KG1 (cell line): ENCODE measurements at regions not wholly inside any gene's neighbourhood (a gene's known extent, or its start where the extent isn't known, plus 50 kb on each side); places are given as distances from the start of the nearest gene placed in this dataset.

Source experiments
- DNase-seq: peaks from one replicate; lab custom pipeline; 2025; lab: John Stamatoyannopoulos, UW

DNA sequence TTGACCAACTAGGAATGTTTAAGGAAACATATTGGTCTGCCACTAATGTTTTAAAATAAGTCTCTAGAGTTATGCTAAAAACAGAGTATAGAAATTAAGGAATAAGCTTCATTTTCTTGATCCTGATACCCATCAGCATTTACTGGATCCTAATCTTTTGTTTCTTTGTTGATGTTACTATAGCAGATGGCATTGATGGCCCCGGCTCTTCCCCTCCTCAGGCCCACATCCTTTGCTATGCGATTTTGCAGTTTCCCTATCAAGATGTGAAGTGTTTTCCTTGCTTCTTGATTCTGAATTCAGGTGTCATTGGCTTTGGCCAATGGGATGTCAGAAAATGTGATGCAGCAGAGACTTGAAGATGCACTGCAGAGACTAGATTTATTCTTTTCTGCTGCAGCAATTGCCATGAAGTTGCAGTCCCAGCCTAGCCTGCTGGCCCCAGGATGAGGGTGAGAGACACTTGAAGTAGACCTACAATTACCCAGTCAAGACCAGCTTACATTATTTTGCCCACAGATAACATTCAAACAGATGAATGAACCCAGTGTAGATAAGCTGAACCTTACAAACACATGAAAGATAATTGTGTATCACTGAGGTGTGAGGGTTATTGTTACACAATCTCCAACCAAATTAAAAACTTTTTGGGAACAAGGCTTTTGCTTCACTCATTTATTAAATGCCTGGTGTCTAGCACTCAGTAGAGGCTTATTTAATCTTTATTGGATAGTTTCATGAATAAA lies 115.2 kb upstream of the ITGA4 start:
- DNase-seq = no peak

DNA sequence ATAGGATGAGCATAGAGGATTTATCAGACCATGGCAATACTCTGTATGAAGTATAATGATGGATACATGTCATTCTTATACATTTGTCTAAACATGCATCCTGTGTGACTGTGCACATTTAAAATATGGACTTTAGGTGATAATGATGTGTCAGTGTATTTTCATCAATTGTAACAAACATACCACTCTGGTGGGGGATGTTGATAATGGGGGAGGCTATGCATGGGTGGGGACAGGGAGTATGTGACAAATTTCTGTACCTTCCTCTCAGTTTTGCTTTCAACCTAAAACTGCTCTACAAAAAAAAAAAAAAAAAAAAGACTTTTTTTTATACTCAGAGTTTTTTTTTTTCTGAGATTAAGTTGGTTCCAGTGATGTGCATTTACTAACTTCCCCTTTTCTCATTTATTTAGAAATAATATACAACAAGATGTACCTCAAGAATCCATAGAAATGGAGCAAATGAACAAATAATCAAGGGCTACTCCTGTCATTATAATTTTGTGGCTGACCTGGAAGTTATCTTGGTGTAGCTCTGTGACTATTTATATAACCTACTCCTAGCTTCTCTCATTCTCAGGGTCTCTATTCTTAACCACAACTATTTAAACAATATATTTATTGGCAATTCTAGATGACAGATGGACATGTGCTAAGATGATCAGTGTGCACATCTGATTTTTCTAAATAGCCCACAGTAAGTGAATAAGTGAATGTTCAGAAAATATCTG lies 108.9 kb upstream of the ITGA4 start:
- DNase-seq = no peak

DNA sequence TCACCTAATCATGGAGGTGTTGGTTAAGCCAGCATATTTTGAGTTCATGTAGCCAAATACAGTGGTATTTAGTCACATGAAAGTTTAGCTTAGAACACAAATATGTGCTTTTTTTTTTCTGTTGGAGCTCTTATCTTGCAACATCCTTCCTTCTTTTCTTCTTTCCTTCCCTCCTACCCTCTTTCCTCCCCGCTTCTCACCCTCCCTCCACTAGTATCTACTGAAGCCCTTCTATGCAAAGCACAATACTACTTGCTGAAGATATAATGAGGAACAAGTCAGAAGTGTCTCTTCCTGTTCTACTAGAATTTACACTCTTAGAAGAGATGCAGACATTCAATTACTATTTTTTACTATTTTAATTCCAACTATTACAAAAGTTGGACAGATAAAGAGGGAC lies 105.0 kb upstream of the ITGA4 start:
- DNase-seq = no peak

DNA sequence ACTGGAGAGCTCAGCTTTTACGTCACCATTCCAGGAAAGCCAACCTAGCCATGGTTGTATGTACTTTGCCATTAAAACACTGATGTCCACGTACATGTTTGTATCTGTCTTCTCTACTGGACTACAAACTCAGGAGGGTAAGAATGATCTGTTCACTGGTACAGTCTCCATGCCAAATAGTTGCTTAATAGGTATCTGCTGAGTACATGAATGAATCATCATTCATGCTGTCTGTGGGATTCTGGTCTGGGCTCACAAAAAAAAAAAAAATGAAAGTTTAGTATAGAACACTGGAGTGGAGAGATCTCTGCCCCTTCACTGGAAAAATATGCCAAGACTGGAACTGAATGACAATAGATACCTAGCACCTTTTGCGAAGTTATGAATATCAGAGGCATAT lies 102.6 kb upstream of the ITGA4 start:
- DNase-seq = no peak

DNA sequence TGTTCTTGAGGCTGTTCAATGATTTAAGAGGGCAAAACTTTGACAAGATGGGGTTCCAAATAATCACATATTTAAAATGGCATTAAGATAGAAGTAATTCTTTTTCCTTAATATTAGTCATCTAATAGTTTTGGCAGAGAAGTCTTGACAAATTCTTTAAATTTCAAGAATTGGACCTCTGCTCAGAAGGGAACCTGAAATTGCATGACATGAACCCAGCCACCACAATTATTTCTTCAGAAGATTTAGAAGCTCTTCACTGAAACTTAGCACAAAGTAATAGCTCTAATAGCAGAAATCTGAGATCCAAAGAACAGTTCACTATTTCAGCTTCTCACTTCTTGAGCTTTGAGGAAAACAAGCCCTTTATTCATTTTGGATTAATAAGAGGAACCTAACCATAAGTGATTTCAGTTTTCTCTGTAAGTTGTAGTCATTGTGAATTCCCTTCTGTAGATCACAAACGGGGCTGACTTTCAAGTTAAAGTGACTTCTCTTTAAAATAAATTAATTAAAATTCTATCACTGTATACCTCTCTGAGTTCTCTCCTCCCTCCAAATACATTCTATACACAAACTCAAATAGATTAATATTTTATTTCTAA lies 100.6 kb upstream of the ITGA4 start:
- no peak for DNase-seq

DNA sequence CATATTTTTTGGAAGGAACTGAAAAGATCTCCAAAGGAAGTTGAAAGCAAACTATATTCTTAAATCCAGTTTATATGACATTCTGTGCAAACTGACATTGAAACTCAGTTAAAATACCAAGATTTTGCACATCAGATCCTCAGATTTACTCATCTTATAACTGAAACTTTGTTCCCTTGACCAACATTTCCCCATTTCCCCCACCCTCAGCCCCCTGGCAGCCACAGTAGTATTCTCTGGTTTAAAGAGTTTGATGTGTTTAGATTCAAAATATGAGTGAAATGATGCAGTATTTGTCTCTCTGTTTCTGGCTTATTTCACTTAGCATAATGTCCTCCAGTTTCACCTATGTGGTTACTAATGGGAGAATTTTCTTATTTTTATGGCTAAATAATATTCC lies 99.2 kb upstream of the ITGA4 start:
- DNase-seq = no peak

DNA sequence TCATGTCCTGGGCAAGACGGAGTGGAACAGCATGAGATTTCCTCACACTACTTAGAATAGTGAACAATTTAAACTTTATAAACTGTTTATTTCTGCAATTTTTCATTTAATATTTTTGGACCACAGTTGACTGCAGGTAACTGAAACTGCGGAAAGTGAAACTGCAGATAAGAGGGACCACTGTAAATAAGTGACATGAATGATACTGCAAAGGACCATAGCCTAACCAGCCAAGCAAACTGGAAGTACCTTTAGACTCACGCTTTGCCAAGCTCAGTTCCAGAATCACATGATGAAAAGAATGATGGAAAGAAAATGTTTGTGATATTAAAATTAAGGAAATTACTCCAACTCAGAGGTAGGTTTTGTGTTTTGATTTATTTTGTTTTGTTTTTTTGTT lies 94.6 kb upstream of the ITGA4 start:
- DNase-seq = no peak

DNA sequence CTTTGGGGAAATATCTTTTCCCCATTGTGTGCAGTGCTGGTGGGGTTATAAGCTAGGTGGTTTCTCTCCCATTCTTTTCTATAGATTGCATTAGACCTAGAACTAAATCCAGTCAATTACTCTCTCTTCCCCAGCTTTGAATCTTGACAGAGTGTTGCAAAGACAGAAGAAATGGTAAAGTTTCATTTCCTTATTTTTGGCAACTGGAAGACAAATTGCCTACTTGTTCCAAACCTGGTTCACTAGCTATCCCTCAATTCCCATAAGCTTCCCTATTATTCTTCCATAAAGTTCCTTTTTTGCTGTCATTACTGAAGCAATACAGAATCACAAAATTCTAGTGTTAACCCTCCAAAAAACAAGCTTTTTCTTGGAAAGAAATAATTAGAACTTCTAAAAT lies 94.0 kb upstream of the ITGA4 start:
- no peak for DNase-seq

DNA sequence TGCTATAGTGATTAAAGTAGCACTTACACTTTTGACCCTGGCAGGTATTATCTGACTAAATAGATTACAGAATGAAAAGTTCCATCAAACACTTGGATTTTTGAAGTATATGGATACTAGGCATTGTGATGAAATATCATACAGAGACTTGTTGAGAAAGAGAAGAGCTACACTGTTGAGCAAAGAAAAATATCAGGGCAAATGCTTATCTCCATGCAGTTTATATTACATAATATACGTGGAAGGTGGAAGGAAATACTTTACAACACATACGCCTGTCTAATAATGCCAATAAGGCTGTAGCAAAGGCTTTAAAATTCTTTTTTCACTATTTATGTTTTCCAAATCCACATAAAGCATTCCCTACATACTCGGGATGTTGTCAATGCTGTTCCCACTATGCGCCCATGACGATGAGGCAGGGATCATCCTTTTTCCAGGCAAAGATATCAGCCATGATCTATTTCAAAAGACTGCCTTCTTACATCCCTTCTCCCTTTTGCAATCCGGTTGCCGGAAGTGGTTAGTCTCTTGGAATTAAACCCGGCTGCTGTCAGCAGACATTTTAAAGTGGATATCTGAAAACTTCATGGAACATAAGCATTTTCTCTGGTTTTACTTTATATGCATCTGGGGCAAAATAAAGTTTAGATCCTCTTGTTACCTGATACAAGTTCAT lies 92.6 kb upstream of the ITGA4 start:
- no peak for DNase-seq

DNA sequence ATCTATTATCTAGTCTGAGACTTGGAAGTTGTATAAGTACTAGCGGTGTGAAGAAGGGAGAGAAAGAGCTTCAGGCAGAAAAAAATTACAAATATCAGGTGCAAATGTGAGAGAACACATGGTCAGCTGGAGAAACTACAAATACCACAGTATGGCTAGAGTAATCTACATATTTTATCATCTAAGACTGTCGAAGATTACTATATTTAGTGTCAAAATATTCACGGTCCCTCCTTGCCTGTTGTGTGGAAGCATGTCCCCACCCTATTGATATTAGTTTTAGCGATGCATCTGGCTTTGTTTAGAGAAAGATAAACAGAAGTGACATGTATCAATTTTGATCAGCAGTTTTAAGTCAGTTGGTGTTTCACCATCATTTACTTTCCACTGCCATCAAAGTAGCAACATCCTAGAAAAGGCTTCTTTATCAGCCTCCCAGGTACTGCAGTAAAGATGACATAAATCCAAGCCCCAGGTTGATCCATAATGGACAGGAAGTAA lies 90.5 kb upstream of the ITGA4 start:
- DNase-seq = no peak

DNA sequence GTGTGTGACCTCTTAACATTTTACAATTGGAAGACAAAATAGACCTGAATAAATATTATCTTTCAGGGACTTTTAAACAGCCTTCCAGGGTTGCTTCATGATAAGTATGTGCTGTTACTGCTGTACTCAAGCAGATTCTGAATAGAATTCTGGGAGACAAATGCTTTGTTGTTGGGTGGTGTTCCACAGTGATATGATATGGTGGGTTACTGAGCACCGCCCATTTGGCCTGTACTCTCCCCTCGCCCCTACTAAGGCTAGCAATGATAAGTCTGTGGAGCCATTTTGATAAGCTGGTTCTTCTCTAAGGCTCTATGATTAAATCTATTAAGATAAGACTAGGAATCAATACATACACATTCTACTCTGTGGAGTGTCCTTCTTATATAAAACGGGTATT lies 89.8 kb upstream of the ITGA4 start:
- DNase-seq = no peak

DNA sequence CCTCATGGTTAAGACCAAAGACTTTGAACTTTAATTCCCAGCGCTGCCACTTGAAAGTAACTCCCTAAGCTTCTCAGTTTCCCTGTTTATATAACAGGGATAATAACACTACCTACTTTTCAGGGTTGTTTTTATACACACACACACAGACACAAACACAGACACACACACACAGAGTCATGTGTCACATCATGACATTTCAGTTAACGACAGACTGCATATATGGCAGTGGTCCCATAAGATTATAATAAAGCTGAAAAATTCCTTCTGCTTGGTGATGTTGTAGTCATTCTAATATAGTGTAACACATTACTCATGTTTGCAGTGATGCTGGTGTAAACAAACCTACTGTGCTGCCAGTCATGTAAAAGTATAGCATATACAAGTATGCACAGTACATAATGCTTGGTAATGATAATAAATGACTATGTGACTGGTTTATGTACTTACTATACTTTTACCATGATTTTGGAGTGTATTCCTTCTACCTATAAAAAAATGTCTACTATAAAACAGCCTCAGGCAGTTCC lies 89.2 kb upstream of the ITGA4 start:
- DNase-seq = no peak

DNA sequence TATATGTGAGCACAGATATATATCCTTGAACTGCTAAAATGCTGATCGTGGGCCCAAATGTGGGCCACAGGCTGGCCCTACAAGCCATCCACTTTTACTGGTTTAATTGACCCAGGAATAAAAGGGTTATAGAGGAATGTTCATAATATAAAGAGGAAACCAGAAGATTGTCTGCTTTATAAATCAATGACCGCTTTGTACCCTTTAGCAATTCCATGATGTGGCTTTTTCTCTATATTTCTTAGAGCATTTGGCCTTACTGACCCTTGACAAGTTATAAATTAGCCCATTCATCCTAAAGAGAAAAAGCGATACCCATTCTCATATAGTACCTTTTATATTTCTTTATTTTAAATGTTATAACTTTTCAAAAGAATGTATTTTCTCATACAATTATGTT lies 87.1 kb upstream of the ITGA4 start:
- DNase-seq = no peak

DNA sequence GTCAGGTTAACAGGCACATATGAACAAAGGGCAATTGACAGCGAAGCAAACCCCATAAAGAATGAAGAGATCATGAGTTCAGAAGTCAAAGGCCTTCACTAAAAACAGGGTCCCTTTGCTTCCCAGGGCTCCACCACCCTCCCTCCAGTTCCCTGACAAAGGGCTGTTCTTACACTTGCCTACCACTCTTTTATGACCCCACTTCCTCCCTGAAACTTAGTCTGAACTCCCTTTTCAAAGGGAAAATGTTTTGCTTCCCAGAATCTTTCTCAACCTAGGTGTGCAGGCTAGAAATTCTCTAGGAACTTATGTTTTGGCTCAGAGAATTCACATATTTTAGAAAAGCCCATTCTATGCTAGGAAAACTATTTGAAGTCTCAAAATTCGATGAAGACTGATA lies 86.0 kb upstream of the ITGA4 start:
- DNase-seq = no peak

DNA sequence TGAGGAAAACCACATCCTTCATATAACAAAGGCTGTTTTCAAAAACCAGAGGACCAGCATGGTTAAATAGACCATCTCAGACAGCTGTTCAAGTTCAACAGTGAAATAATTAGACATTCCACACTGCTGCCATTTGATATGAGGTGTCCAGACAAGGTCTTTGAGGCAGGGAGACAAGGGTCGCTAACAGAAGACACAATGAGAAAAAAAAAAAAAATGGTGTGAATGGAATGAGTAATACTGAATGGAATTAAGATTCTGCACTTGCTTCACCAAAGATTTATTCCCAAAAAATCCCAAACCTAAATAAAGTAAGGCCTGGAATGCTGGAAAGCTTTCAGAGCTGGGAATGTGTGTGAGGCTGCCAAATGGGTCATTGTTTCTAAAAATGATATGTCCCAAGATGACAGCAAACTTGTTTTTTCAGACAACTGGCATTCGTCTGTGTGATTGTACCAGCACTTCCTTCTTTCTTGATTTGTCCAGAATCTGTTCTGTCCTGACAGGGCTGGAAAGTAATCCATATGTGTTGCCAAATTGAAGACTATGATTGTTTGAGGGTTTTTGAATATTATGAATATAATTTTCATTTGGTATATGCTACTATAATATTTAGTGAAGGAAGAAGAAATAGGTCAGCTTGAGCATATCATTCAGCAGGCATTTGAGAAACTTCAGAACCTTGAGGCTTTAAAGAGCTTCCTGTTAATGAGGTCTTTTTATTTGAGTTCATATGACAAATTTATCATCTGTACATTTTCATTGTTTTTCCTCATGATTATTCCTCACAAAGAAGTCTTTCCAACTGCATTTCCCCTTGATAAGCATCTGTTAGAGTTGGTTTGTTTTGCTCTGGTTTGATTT lies 85.2 kb upstream of the ITGA4 start:
- no peak for DNase-seq

DNA sequence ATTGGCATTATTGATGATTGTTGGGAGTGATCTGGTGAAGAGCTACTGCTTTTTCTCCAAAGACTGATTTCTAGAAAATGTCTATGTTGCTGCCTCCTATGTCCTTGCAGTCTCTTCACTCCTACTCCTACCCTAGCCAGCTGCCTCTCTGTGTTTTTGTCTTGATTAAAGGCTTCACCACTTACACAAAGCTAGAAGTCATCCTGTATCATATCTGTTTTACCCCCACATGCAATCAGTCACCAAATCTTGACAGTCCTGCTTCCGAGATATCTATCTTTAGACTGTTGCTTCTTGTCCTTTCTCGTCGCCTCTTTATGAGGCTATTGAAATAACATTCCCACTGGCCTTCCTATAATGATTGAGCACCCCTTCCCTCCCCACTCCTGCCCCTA lies 84.5 kb upstream of the ITGA4 start:
- DNase-seq = no peak

DNA sequence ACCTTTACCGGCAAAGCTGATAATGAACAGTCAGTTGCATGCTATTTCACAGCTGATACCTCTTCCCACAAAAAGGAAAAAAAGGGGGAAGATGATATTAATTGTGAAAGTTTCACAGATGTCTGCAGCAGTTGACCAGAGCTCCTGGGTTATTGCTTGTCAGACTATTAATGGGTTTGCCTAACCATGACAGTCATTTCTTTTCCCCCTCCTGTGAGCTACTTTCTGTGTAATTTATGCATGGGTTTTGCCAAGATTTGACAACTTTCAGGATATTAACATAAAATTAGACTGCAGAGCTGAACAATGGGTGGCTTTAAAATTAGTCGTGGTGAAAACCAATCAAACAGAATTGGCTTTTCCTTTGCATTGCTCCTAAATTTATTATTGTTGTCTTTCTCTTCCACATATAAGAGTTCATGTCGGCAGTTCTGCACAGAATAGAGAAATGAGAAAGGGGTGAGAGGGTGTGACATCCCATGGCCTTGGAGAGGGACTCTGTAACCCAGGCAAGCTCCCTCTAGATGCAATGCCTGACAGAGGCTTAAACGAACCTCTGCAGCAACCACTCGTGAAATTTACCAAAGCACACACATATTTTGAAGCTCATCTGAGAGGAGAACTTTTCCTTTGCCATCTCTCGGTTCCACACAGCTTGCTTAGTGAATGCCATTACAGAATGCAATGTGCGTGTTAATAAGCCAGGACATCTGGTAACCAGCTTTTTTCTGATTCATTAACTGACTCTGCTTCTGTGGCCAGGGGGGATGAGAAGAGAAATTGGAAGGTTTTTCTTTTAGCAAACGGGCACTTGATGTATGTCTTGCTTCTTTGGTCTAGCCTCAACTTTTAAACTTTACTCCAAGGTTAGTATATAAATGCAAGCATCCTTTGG lies 82.2 kb upstream of the ITGA4 start:
- DNase-seq = no peak

DNA sequence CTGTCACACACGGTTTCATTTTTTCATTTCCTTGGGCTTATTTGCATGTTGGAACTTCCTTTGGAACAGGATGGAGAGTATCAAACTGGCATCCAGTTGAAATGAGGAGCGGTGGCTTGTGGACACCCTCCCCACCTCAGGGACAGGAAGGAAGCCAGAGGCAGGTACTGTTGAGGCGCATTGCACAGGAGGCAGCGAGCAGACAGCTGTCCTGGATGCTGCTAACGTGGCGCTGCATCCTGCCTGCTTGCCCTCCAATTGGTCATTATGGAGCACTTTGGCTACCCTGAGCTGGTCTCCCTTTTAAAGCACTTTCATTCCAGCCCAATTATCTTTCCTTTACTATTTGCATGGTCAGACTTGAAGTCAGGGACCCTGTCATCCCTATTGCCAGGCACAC lies 80.7 kb upstream of the ITGA4 start:
- DNase-seq = no peak

DNA sequence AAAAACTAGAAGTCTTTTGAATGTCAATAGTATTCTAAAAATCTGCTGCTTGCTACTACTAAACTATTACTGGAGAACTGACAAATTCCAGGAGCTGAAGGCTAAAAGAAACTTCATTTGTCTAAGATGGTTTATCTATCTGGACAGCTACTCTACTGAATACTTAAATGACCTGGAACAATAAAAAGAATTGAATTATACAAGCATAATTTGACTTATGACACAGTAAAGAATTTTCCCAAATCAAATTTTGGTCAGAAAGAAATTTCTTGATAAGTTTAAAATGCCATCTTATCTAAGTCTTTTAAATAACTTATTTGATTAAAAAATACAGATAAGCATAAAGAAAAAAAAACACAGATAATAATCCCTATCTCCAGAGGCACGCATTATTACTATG lies 80.2 kb upstream of the ITGA4 start:
- no peak for DNase-seq

DNA sequence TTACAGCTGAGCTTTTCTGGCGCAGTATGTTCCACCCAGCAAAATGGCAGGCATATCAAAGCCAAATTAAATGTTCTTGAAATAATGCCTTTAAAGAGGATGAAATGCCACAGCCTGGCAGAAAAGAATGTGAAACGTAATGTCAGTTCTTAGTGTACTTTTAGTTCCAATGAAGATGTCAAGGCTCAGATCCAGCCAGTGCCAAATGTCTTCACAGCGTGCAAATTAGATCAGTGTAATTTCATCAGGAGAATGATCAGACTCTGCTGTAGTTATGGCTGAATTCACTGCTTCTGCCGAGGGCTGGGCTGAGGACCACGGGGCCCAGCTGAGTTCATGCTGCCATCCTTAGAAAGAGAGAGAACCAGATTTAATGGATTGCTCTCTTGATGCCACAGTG lies 78.7 kb upstream of the ITGA4 start:
- DNase-seq = no peak
